Activated naive CD8-positive, alpha-beta T cell treated with anti-CD3 and anti-CD28 coated beads for 36 hours (primary cell): ENCODE measurements at regions not wholly inside any gene's neighbourhood (a gene's known extent, or its start where the extent isn't known, plus 50 kb on each side); places are given as distances from the start of the nearest gene placed in this dataset.

ENCODE experiments used
- DNase-seq: peaks from one replicate; pipeline ENCODE4 v3.0.0; 2021
- H3K27ac Mint-ChIP-seq: one replicate; pipeline ENCODE4 v1.8.0; 2022; ENCODE audit warnings: mild to moderate bottlenecking, moderate library complexity, mixed read lengths
- H3K27me3 Mint-ChIP-seq: one replicate; pipeline ENCODE4 v1.8.0; 2022; ENCODE audit warnings: mild to moderate bottlenecking, mixed read lengths
- H3K36me3 Mint-ChIP-seq: one replicate; pipeline ENCODE4 v1.8.0; 2021; ENCODE audit warnings: mild to moderate bottlenecking, mixed read lengths
- H3K4me1 Mint-ChIP-seq: one replicate; pipeline ENCODE4 v1.8.0; 2021; ENCODE audit warnings: mixed read lengths
- H3K4me3 Mint-ChIP-seq: one replicate; pipeline ENCODE4 v1.8.0; 2022; ENCODE audit warnings: mild to moderate bottlenecking, moderate library complexity, mixed read lengths
- H3K9me3 Mint-ChIP-seq: one replicate; pipeline ENCODE4 v1.8.0; 2022; ENCODE audit warnings: mixed read lengths

- DNase-seq: no peak
- Mint-ChIP-seq H3K36me3 (no peaks in the 10 kb centered on the region), H3K4me3 (no peak overlapping the region), H3K27ac (no peak overlapping the region), H3K4me1 (no peaks in the 10 kb centered on the region), H3K9me3 (peaks cover 2% of the 10 kb centered on the region), H3K27me3 (peaks cover 3% of the 10 kb centered on the region)
Observed at GRCh38 chr2:41355794-41356193, 692.0 kb upstream of the PKDCC start.

DNA sequence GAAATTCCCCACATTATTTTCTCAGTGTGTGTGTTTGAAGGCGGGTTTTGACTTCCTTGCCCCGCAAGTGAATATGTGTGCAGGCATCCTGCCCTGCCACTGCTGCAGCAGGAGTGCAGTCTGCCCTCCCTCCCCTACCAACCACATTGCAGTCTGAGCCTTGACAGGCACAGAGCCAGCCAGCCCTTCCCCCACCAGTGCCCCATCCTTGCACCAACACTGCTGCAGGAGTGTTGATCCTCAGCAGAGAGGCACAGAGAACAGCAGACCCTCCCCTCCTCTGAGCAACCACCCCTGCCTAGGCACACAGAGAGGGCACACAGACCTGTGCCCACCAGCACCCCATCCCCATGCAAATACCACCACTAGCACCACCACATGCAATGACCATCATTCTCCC, 683.0 kb upstream of the PKDCC start:
- no peaks in the 10 kb centered on the region for H3K36me3 Mint-ChIP-seq
- DNase-seq: no peak
- no peak overlapping the region for H3K27ac Mint-ChIP-seq

GRCh38 chr2:41375901-41376300, 671.9 kb upstream of the PKDCC start:
- Mint-ChIP-seq H3K27ac (no peak overlapping the region), H3K4me3 (no peak overlapping the region), H3K4me1 (no peaks in the 10 kb centered on the region), H3K9me3 (peaks cover 2% of the 10 kb centered on the region), H3K27me3 (no peaks in the 10 kb centered on the region), H3K36me3 (no peaks in the 10 kb centered on the region)
- DNase-seq: no peak

More for the DNA sequence above, 683.0 kb upstream of the PKDCC start:
- Mint-ChIP-seq H3K4me3 (no peak overlapping the region), H3K27me3 (no peaks in the 10 kb centered on the region), H3K9me3 (peaks cover 5% of the 10 kb centered on the region), H3K4me1 (no peaks in the 10 kb centered on the region)

DNA sequence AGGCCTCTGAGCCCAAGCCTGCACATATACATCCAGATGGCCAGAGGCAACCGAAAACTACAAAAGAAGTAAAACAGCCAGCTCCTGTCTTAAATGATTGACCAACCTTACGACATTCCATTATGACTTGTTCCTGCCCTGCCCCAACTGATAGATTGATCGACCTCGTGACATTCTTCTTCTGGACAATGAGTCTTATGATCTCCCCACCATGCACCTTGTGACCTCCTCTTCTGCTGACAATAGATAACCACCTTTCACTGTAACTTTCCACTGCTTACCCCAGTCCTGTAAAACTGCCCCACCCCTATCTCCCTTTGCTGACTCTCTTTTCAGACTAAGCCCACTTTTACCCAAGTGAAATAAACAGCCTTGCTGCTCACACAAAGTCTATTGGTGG, 670.0 kb upstream of the PKDCC start:
- no peak for DNase-seq
- Mint-ChIP-seq H3K27ac (no peak overlapping the region), H3K4me1 (no peaks in the 10 kb centered on the region), H3K36me3 (no peaks in the 10 kb centered on the region), H3K4me3 (no peak overlapping the region), H3K27me3 (no peaks in the 10 kb centered on the region), H3K9me3 (no peaks in the 10 kb centered on the region)

- H3K36me3 Mint-ChIP-seq: no peaks in the 10 kb centered on the region
- no peak overlapping the region for H3K27ac Mint-ChIP-seq
- H3K9me3 Mint-ChIP-seq: no peaks in the 10 kb centered on the region
- no peak overlapping the region for H3K4me3 Mint-ChIP-seq
- DNase-seq: no peak
- no peaks in the 10 kb centered on the region for H3K4me1 Mint-ChIP-seq
- no peaks in the 10 kb centered on the region for H3K27me3 Mint-ChIP-seq
Observed at GRCh38 chr2:41378420-41378819, 669.4 kb upstream of the PKDCC start.

- H3K27ac Mint-ChIP-seq: no peak overlapping the region
- no peak for DNase-seq
- H3K36me3 Mint-ChIP-seq: no peaks in the 10 kb centered on the region
- no peaks in the 10 kb centered on the region for H3K27me3 Mint-ChIP-seq
- no peaks in the 10 kb centered on the region for H3K4me1 Mint-ChIP-seq
- H3K4me3 Mint-ChIP-seq: no peak overlapping the region
- no peaks in the 10 kb centered on the region for H3K9me3 Mint-ChIP-seq
Observed at GRCh38 chr2:41379496-41380221, 668.2 kb upstream of the PKDCC start.

DNA sequence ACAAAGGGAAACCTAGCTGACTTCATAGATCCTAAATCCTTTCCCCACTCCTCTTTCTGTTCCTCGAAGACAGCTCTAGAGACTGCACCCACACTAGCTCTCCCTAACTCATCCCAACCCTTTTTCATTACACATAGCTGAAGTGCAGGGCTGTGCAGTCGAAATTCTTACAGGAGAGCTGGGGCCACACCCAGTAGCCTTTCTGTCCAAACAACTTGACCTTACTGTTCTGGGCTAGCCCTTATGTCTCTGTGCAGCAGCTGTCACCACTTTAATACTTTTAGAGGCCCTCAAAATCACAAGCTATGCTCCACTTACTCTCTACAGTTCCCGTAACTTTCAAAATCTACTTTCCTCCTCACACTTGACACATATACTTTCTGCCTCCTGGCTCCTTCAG, 666.1 kb upstream of the PKDCC start:
- Mint-ChIP-seq H3K9me3 (no peaks in the 10 kb centered on the region), H3K27ac (no peak overlapping the region), H3K27me3 (no peaks in the 10 kb centered on the region), H3K4me3 (no peak overlapping the region), H3K4me1 (no peaks in the 10 kb centered on the region), H3K36me3 (no peaks in the 10 kb centered on the region)
- no peak for DNase-seq

DNA sequence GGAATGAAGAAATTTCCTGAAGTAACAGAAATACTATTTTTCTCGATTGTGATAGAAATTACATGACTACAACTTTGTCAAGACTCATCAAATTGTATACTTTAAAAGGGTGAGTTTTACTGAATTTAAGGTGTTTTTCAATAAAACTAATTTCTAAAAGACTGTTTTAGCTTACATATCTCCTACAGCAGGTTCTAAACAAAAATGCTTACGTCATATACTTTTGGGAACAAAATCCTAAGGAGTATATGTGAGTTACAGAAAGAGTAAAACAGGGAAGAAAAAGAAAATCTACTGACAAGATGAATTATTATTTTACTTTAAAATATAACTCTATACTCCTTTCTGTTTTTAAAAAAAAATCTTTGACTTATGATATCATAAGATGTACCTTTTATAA, 660.3 kb upstream of the PKDCC start:
- Mint-ChIP-seq H3K4me1 (no peaks in the 10 kb centered on the region), H3K27me3 (no peaks in the 10 kb centered on the region), H3K9me3 (no peaks in the 10 kb centered on the region), H3K36me3 (no peaks in the 10 kb centered on the region), H3K27ac (no peak overlapping the region), H3K4me3 (no peak overlapping the region)
- DNase-seq: no peak

DNA sequence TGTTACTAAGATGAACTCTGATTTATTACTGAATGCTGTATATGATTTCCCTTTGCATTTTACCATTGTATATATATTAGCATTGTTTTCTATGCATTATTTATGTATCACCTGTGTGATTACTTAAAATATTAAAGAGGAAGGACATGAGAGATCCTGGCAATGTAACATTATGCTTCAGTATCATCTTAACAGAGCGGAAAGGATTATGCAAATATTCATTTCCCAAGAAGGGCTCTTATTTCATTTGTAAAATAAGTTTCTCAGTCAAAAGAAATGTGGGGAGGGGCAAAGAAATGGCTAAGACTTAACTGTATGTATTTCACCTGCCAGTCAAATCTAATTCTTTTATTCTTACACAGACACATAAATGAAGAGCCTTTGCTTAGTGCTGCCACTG, 654.2 kb upstream of the PKDCC start:
- Mint-ChIP-seq H3K27me3 (no peaks in the 10 kb centered on the region), H3K27ac (no peak overlapping the region), H3K36me3 (no peaks in the 10 kb centered on the region), H3K4me3 (no peak overlapping the region), H3K4me1 (no peaks in the 10 kb centered on the region), H3K9me3 (peaks cover 6% of the 10 kb centered on the region)
- no peak for DNase-seq

GRCh38 chr2:41394541-41394940, 653.3 kb upstream of the PKDCC start:
- Mint-ChIP-seq H3K27ac (no peak overlapping the region), H3K27me3 (no peaks in the 10 kb centered on the region), H3K4me1 (no peaks in the 10 kb centered on the region), H3K4me3 (no peak overlapping the region), H3K36me3 (no peaks in the 10 kb centered on the region), H3K9me3 (peaks cover 6% of the 10 kb centered on the region)
- DNase-seq: no peak

- DNase-seq: no peak
- Mint-ChIP-seq H3K9me3 (peaks cover 6% of the 10 kb centered on the region), H3K36me3 (no peaks in the 10 kb centered on the region), H3K4me3 (no peak overlapping the region), H3K27me3 (no peaks in the 10 kb centered on the region), H3K27ac (no peak overlapping the region), H3K4me1 (no peaks in the 10 kb centered on the region)
Observed at GRCh38 chr2:41395692-41396091, 652.1 kb upstream of the PKDCC start.

GRCh38 chr2:41399437-41400087, 648.3 kb upstream of the PKDCC start:
- Mint-ChIP-seq H3K4me3 (no peak overlapping the region), H3K36me3 (no peaks in the 10 kb centered on the region), H3K27ac (no peak overlapping the region), H3K27me3 (no peaks in the 10 kb centered on the region), H3K4me1 (no peaks in the 10 kb centered on the region), H3K9me3 (peaks cover 6% of the 10 kb centered on the region)
- DNase-seq: no peak

DNA sequence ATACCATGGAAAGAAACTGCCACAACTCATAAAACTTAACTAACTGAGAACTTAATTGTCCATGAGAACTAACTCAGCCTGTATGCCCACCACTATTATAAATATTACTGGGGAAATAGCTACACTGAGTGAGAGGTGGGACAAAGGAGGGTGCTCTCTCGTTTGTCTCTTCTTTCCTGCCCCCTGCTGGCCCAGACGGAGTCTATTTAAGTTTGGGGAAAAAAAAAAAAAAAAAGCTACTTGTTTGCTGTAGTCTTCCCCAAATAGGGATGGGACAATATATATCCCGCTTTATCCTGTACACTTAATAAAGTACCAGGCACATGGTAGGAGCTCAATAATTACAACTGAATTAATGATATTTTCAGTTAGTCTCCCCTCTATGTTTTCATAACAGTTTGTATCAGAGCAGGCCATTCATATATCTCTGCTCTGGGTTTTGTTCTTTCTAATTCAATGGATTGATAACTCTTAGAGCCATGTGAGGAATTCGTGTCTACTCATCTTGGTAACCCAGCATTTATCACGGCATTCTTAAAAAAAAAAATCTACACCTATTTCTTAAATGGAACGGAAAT, 647.6 kb upstream of the PKDCC start:
- Mint-ChIP-seq H3K27me3 (no peaks in the 10 kb centered on the region), H3K4me3 (no peak overlapping the region), H3K9me3 (peaks cover 6% of the 10 kb centered on the region), H3K4me1 (no peaks in the 10 kb centered on the region), H3K36me3 (no peaks in the 10 kb centered on the region), H3K27ac (no peak overlapping the region)
- DNase-seq: no peak

GRCh38 chr2:41405441-41405840, 642.4 kb upstream of the PKDCC start:
- no peaks in the 10 kb centered on the region for H3K27me3 Mint-ChIP-seq
- no peaks in the 10 kb centered on the region for H3K9me3 Mint-ChIP-seq
- H3K36me3 Mint-ChIP-seq: no peaks in the 10 kb centered on the region
- no peaks in the 10 kb centered on the region for H3K4me1 Mint-ChIP-seq
- H3K27ac Mint-ChIP-seq: no peak overlapping the region
- no peak for DNase-seq
- H3K4me3 Mint-ChIP-seq: no peak overlapping the region

GRCh38 chr2:41409328-41409727, 638.5 kb upstream of the PKDCC start:
- Mint-ChIP-seq H3K27ac (no peak overlapping the region), H3K36me3 (no peaks in the 10 kb centered on the region), H3K27me3 (no peaks in the 10 kb centered on the region), H3K4me1 (no peaks in the 10 kb centered on the region), H3K4me3 (no peak overlapping the region), H3K9me3 (no peaks in the 10 kb centered on the region)
- no peak for DNase-seq

DNA sequence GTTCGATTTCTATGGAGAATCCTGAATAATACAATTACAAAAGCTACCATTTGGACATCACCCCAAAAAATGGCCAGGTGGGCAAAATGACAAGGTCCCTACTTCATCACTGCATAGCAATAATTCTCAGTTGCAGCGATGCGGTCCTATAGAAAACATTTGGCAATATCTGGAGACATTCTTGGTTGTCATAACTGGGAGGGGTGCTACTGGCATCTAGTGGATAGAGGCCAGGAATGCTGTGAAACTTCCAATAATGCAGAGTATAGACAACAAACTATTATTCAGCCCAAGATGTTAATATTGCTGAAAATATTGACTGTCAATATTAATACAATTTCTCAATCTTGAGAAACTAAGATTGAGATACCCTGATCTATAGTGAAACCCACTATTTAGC, 637.8 kb upstream of the PKDCC start:
- H3K36me3 Mint-ChIP-seq: no peaks in the 10 kb centered on the region
- H3K9me3 Mint-ChIP-seq: no peaks in the 10 kb centered on the region
- H3K4me3 Mint-ChIP-seq: no peak overlapping the region
- no peaks in the 10 kb centered on the region for H3K27me3 Mint-ChIP-seq
- H3K27ac Mint-ChIP-seq: no peak overlapping the region
- DNase-seq: no peak
- no peaks in the 10 kb centered on the region for H3K4me1 Mint-ChIP-seq
